Fibroblast of lung (primary cell): ENCODE measurements at regions not wholly inside any gene's neighbourhood (a gene's known extent, or its start where the extent isn't known, plus 50 kb on each side); places are given as distances from the start of the nearest gene placed in this dataset.

Source experiments
- CTCF ChIP-seq, 2 donors: IDR thresholded peaks in 1 of 2; conservative IDR thresholded peaks in 1 of 2; 1 replicate in 1 of 2; 2 replicates in 1 of 2; pipeline ENCODE4 v1.5.1; 2011 to 2012; ENCODE audit warnings: low read length in 2 of 2, control low read depth in 1 of 2, inconsistent platforms in 1 of 2, low read depth in 1 of 2, mild to moderate bottlenecking in 1 of 2
- EZH2 ChIP-seq: IDR thresholded peaks from 2 replicates; pipeline ENCODE4 v1.5.1; 2012; ENCODE audit warnings: low read length, control low read depth, mild to moderate bottlenecking; ENCODE audit errors: missing control alignments

GRCh38 chr7:20510573-20510900 lies 104.9 kb upstream of the ABCB5 start:
- TF ChIP-seq CTCF (conservative IDR thresholded peaks at IDR 0.05 in 1 of 2, IDR thresholded peaks at IDR 0.05 in 1 of 2; ENCODE audit: low read depth in 1 of 2, low read length in 2 of 2) (no peak), EZH2 (no peak)
